ENCODE measurements at regions not wholly inside any gene's neighbourhood (a gene's known extent, or its start where the extent isn't known, plus 50 kb on each side); places are given as distances from the start of the nearest gene placed in this dataset.
A peak's percentile ranks its signal among the peaks of the same experiment; 100 is the strongest.

DNA sequence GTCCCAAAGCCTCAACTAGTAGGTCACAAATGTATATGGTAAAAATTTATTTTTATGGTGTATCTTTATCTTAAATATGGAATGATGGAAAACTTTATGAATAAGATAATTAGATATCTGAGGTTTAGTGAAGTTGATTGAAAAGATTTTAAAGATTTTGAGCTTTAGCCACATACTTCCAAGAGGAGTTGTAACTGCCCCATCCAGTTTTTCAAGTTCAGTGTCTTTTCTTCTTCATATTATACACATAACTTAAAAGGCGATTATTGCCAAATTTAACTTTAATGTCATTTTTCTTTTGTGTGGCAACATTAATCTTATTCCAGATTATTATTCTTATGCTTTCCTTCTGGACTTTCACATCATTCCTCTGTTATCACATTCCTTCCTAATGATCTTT lies 266.4 kb downstream of the TINAG start:
- peaks cover 10% of the 10 kb centered on the region for H3K9me3 Mint-ChIP-seq (ENCODE audit: unreplicated experiment)
- no peaks in the 10 kb centered on the region for H3K36me3 Mint-ChIP-seq (ENCODE audit: unreplicated experiment)
- H3K4me1 Mint-ChIP-seq (ENCODE audit: unreplicated experiment), result peaks cover 9% of the 10 kb centered on the region
- H3K4me3 Mint-ChIP-seq (ENCODE audit: unreplicated experiment), result no peak overlapping the region
- H3K27ac Mint-ChIP-seq (ENCODE audit: unreplicated experiment), result no peak overlapping the region
- DNase-seq (ENCODE audit: extremely low spot score, unreplicated experiment), result no peak
- H3K27me3 Mint-ChIP-seq (ENCODE audit: unreplicated experiment), result no peaks in the 10 kb centered on the region
- TF ChIP-seq, protein P1, sequence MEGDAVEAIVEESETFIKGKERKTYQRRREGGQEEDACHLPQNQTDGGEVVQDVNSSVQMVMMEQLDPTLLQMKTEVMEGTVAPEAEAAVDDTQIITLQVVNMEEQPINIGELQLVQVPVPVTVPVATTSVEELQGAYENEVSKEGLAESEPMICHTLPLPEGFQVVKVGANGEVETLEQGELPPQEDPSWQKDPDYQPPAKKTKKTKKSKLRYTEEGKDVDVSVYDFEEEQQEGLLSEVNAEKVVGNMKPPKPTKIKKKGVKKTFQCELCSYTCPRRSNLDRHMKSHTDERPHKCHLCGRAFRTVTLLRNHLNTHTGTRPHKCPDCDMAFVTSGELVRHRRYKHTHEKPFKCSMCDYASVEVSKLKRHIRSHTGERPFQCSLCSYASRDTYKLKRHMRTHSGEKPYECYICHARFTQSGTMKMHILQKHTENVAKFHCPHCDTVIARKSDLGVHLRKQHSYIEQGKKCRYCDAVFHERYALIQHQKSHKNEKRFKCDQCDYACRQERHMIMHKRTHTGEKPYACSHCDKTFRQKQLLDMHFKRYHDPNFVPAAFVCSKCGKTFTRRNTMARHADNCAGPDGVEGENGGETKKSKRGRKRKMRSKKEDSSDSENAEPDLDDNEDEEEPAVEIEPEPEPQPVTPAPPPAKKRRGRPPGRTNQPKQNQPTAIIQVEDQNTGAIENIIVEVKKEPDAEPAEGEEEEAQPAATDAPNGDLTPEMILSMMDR (IDR thresholded peaks at IDR 0.05), result no peak

DNA sequence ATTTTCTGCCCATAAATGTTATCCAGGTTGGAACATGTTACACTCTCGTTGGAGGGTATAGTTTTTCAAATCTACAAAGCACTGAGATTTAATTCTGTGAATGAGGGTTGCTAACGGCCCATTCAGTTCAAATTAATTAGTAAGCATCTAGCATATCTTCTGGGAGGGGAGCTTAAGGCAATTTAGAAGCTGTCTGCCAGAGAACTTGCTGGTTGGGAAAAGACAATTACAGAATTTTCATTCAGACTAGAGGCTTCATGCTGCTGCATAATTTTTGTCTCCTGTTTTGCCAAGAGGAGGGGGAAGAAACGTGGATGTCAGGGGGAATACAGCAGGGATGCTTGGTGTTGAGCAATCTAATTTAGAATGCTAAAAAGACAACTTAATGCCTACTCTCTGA lies 268.3 kb upstream of the FAM83B start:
- H3K36me3 Mint-ChIP-seq (ENCODE audit: unreplicated experiment), result no peaks in the 10 kb centered on the region
- TF ChIP-seq, protein P1 (IDR thresholded peaks at IDR 0.05), result no peak
- H3K27ac Mint-ChIP-seq (ENCODE audit: unreplicated experiment), result no peak overlapping the region
- H3K4me3 Mint-ChIP-seq (ENCODE audit: unreplicated experiment), result no peak overlapping the region
- H3K27me3 Mint-ChIP-seq (ENCODE audit: unreplicated experiment), result no peaks in the 10 kb centered on the region
- DNase-seq (ENCODE audit: extremely low spot score, unreplicated experiment), result no peak
- H3K9me3 Mint-ChIP-seq (ENCODE audit: unreplicated experiment), result peaks cover 3% of the 10 kb centered on the region
- peaks cover 15% of the 10 kb centered on the region for H3K4me1 Mint-ChIP-seq (ENCODE audit: unreplicated experiment)

DNA sequence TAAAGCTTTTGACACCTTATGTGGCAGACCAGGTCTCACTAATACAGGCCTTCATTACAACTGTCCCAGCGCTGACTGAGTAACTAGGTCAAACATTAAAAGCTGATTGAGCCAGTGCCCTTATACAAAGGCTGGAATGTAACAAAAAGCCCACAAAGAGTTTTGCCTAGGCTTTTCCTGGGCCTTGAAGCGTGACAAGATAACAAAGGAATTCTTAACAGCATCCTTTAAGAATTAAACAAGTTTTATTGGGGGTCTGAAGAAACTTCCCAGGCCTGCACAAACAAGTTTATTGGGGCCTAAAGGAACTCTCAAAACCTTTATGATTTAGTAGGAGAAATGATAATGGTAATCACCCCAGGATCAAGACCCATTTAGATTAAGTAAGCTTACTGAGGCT lies 267.6 kb upstream of the FAM83B start:
- Mint-ChIP-seq H3K36me3 (ENCODE audit: unreplicated experiment) (no peaks in the 10 kb centered on the region), H3K9me3 (ENCODE audit: unreplicated experiment) (no peaks in the 10 kb centered on the region), H3K4me3 (ENCODE audit: unreplicated experiment) (no peak overlapping the region), H3K27ac (ENCODE audit: unreplicated experiment) (no peak overlapping the region), H3K27me3 (ENCODE audit: unreplicated experiment) (no peaks in the 10 kb centered on the region), H3K4me1 (ENCODE audit: unreplicated experiment) (peaks cover 20% of the 10 kb centered on the region)
- TF ChIP-seq, protein P1 (IDR thresholded peaks at IDR 0.05), result no peak
- DNase-seq (ENCODE audit: extremely low spot score, unreplicated experiment), result no peak

DNA sequence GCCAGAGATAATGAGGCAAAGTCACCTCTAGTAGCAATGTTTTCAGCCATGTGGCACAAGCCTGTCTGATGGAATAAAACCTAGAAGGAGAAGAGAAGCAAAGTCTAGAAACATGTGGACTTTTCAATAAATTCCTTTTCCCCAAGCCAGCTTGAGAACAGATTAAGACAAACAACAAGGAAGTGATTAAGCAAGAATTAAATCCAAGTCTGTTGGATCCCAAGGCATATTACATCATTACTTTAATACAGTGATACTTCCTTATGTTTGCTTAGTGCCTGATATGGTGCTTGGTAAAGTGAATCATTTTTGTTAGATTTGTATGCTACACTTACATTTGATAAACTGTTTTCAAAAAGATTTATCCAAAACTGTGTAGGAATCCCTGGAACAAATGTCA lies 260.3 kb upstream of the FAM83B start:
- Mint-ChIP-seq H3K36me3 (ENCODE audit: unreplicated experiment) (no peaks in the 10 kb centered on the region), H3K27me3 (ENCODE audit: unreplicated experiment) (no peaks in the 10 kb centered on the region), H3K27ac (ENCODE audit: unreplicated experiment) (no peak overlapping the region), H3K4me1 (ENCODE audit: unreplicated experiment) (peaks cover 29% of the 10 kb centered on the region), H3K4me3 (ENCODE audit: unreplicated experiment) (no peak overlapping the region), H3K9me3 (ENCODE audit: unreplicated experiment) (no peaks in the 10 kb centered on the region)
- DNase-seq (ENCODE audit: extremely low spot score, unreplicated experiment), result no peak
- TF ChIP-seq, protein P1 (IDR thresholded peaks at IDR 0.05), result no peak

DNA sequence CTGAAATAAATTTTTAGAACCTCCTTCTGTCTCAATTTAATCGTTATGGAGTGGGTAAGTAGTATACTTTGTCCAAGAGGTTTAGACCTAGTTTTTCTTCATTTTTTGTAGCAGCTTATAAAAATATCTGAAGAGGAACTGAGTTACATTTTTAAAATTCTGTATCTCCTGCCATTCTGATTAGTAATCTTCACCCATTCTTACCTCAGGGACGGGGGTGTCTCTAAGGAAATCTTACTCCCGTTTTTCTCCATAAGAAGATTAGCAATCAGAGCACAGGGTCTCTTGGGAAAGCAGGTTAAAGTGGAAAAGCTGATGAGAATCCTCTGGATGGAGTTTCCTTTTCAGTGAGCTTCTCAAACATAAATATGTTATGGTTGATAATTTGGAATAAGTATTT lies 259.3 kb upstream of the FAM83B start:
- Mint-ChIP-seq H3K4me3 (ENCODE audit: unreplicated experiment) (no peak overlapping the region), H3K4me1 (ENCODE audit: unreplicated experiment) (peaks cover 29% of the 10 kb centered on the region), H3K27me3 (ENCODE audit: unreplicated experiment) (no peaks in the 10 kb centered on the region), H3K9me3 (ENCODE audit: unreplicated experiment) (no peaks in the 10 kb centered on the region), H3K36me3 (ENCODE audit: unreplicated experiment) (no peaks in the 10 kb centered on the region), H3K27ac (ENCODE audit: unreplicated experiment) (peak overlapping the region; percentile 65)
- TF ChIP-seq, protein P1 (IDR thresholded peaks at IDR 0.05), result no peak
- no peak for DNase-seq (ENCODE audit: extremely low spot score, unreplicated experiment)
